SJCRH30 (cell line): ENCODE measurements at regions not wholly inside any gene's neighbourhood (a gene's known extent, or its start where the extent isn't known, plus 50 kb on each side); places are given as distances from the start of the nearest gene placed in this dataset.

Experiments
- DNase-seq, 2 experiments: peaks; one replicate each; pipeline ENCODE4 v3.0.0-alpha.2; 2015 to 2020
- H3K27ac ChIP-seq: fragments of 250-450 bp; sonication (Bioruptor Pico); 2 replicates; pipeline ENCODE4 v1.5.1; 2020; ENCODE audit warnings: mild to moderate bottlenecking, moderate library complexity
- H3K27me3 ChIP-seq: fragments of 250-450 bp; sonication (Bioruptor Pico); 2 replicates; pipeline ENCODE4 v1.5.1; 2020; ENCODE audit warnings: mild to moderate bottlenecking, moderate library complexity
- H3K36me3 ChIP-seq: fragments of 250-450 bp; sonication (Bioruptor Pico); 2 replicates; pipeline ENCODE4 v1.5.1; 2020; ENCODE audit warnings: mild to moderate bottlenecking, moderate library complexity
- H3K4me1 ChIP-seq: fragments of 250-450 bp; sonication (Bioruptor Pico); 2 replicates; pipeline ENCODE4 v1.5.1; 2020; ENCODE audit warnings: mild to moderate bottlenecking, moderate library complexity
- H3K4me3 ChIP-seq: fragments of 250-450 bp; sonication (Bioruptor Pico); 2 replicates; pipeline ENCODE4 v1.5.1; 2020; ENCODE audit warnings: mild to moderate bottlenecking, moderate library complexity
- H3K9me3 ChIP-seq: fragments of 250-450 bp; sonication (Bioruptor Pico); replicated peaks from 2 replicates; pipeline ENCODE4 v1.5.1; 2020; ENCODE audit warnings: mild to moderate bottlenecking, moderate library complexity

GRCh38 chr7:67947191-67947590 is 950.6 kb downstream of the TYW1 start:
- Histone ChIP-seq H3K4me3 (no peak overlapping the region), H3K27ac (no peak overlapping the region), H3K27me3 (no peaks in the 10 kb centered on the region; the same call in 1 of the 2 replicates), H3K36me3 (no peaks in the 10 kb centered on the region), H3K9me3 (no peaks in the 10 kb centered on the region), H3K4me1 (no peaks in the 10 kb centered on the region)
- no peak for DNase-seq

GRCh38 chr7:67947646-67948045 is 951.0 kb downstream of the TYW1 start:
- H3K27me3 ChIP-seq: no peaks in the 10 kb centered on the region; the same call in 1 of the 2 replicates
- peak in 1 of 2 experiments; percentile 12 for DNase-seq
- no peaks in the 10 kb centered on the region for H3K9me3 ChIP-seq
- no peaks in the 10 kb centered on the region for H3K4me1 ChIP-seq
- H3K4me3 ChIP-seq: no peak overlapping the region
- H3K27ac ChIP-seq: no peak overlapping the region
- no peaks in the 10 kb centered on the region for H3K36me3 ChIP-seq

- Histone ChIP-seq H3K9me3 (no peaks in the 10 kb centered on the region; the same call in 1 of the 2 replicates), H3K27ac (no peak overlapping the region), H3K36me3 (no peaks in the 10 kb centered on the region), H3K4me3 (no peak overlapping the region), H3K4me1 (peaks cover 10% of the 10 kb centered on the region), H3K27me3 (no peaks in the 10 kb centered on the region; the same call in 1 of the 2 replicates)
- DNase-seq: no peak
These were observed 953.9 kb downstream of the TYW1 start for GRCh38 chr7:67950321-67951083.

GRCh38 chr7:67955061-67955460 is 958.4 kb downstream of the TYW1 start:
- Histone ChIP-seq H3K36me3 (no peaks in the 10 kb centered on the region), H3K4me1 (peaks cover 14% of the 10 kb centered on the region), H3K9me3 (no peaks in the 10 kb centered on the region; the same call in 1 of the 2 replicates), H3K4me3 (no peak overlapping the region), H3K27me3 (no peaks in the 10 kb centered on the region), H3K27ac (peak overlapping the region; percentile 26)
- DNase-seq: peak; percentile 69 to 90

- H3K36me3 ChIP-seq: no peaks in the 10 kb centered on the region
- no peak overlapping the region for H3K4me3 ChIP-seq
- H3K4me1 ChIP-seq: no peaks in the 10 kb centered on the region
- DNase-seq: no peak
- no peak overlapping the region for H3K27ac ChIP-seq
- H3K27me3 ChIP-seq: no peaks in the 10 kb centered on the region
- no peaks in the 10 kb centered on the region for H3K9me3 ChIP-seq
These were observed 966.2 kb downstream of the TYW1 start for GRCh38 chr7:67962863-67963262.

- no peaks in the 10 kb centered on the region for H3K4me1 ChIP-seq
- no peaks in the 10 kb centered on the region for H3K9me3 ChIP-seq
- H3K27ac ChIP-seq: no peak overlapping the region
- H3K27me3 ChIP-seq: peaks cover 5% of the 10 kb centered on the region; the same call in 1 of the 2 replicates
- no peak for DNase-seq
- H3K4me3 ChIP-seq: no peak overlapping the region
- no peaks in the 10 kb centered on the region for H3K36me3 ChIP-seq
These were observed 979.9 kb downstream of the TYW1 start for GRCh38 chr7:67976490-67976889.

GRCh38 chr7:67983486-67983885 is 986.9 kb downstream of the TYW1 start:
- DNase-seq: no peak
- H3K27me3 ChIP-seq: no peaks in the 10 kb centered on the region

GRCh38 chr7:67984326-67984725 is 987.7 kb downstream of the TYW1 start:
- Histone ChIP-seq H3K4me1 (no peaks in the 10 kb centered on the region), H3K4me3 (no peak overlapping the region), H3K27ac (no peak overlapping the region), H3K9me3 (no peaks in the 10 kb centered on the region), H3K27me3 (no peaks in the 10 kb centered on the region), H3K36me3 (no peaks in the 10 kb centered on the region)
- no peak for DNase-seq

More at GRCh38 chr7:67983486-67983885, 986.9 kb downstream of the TYW1 start:
- Histone ChIP-seq H3K4me1 (no peaks in the 10 kb centered on the region), H3K9me3 (no peaks in the 10 kb centered on the region), H3K4me3 (no peak overlapping the region), H3K27ac (no peak overlapping the region), H3K36me3 (no peaks in the 10 kb centered on the region)

GRCh38 chr7:67989142-67989541 is 992.5 kb downstream of the TYW1 start:
- no peaks in the 10 kb centered on the region for H3K4me1 ChIP-seq
- H3K27ac ChIP-seq: no peak overlapping the region
- no peaks in the 10 kb centered on the region for H3K9me3 ChIP-seq
- peaks cover 4% of the 10 kb centered on the region; the same call in 1 of the 2 replicates for H3K27me3 ChIP-seq
- DNase-seq: no peak
- no peak overlapping the region for H3K4me3 ChIP-seq
- H3K36me3 ChIP-seq: no peaks in the 10 kb centered on the region

- DNase-seq: no peak
- H3K4me3 ChIP-seq: no peak overlapping the region
- no peaks in the 10 kb centered on the region for H3K36me3 ChIP-seq
- peaks cover 4% of the 10 kb centered on the region; the same call in 1 of the 2 replicates for H3K27me3 ChIP-seq
- H3K27ac ChIP-seq: no peak overlapping the region
- H3K4me1 ChIP-seq: no peaks in the 10 kb centered on the region
- H3K9me3 ChIP-seq: no peaks in the 10 kb centered on the region
These were observed 993.4 kb downstream of the TYW1 start for GRCh38 chr7:67990003-67990402.

- no peak for DNase-seq
- H3K9me3 ChIP-seq: no peaks in the 10 kb centered on the region
- H3K4me3 ChIP-seq: no peak overlapping the region
These were observed 994.1 kb downstream of the TYW1 start for GRCh38 chr7:67990716-67991115.

GRCh38 chr7:67992287-67992686 is 995.7 kb downstream of the TYW1 start:
- H3K36me3 ChIP-seq: no peaks in the 10 kb centered on the region
- H3K9me3 ChIP-seq: no peaks in the 10 kb centered on the region
- H3K27me3 ChIP-seq: peaks cover 7% of the 10 kb centered on the region; the same call in 1 of the 2 replicates
- no peaks in the 10 kb centered on the region for H3K4me1 ChIP-seq
- H3K27ac ChIP-seq: no peak overlapping the region
- DNase-seq: no peak
- H3K4me3 ChIP-seq: no peak overlapping the region

More at GRCh38 chr7:67990716-67991115, 994.1 kb downstream of the TYW1 start:
- H3K4me1 ChIP-seq: no peaks in the 10 kb centered on the region
- no peaks in the 10 kb centered on the region for H3K36me3 ChIP-seq
- no peak overlapping the region for H3K27ac ChIP-seq
- H3K27me3 ChIP-seq: peaks cover 4% of the 10 kb centered on the region; the same call in 1 of the 2 replicates

GRCh38 chr7:68005992-68006391 is 1009.4 kb downstream of the TYW1 start:
- Histone ChIP-seq H3K4me3 (no peak overlapping the region), H3K4me1 (no peaks in the 10 kb centered on the region), H3K27ac (no peak overlapping the region), H3K9me3 (no peaks in the 10 kb centered on the region), H3K27me3 (no peaks in the 10 kb centered on the region), H3K36me3 (no peaks in the 10 kb centered on the region)
- DNase-seq: no peak

GRCh38 chr7:68006619-68007018 is 1010.0 kb downstream of the TYW1 start:
- DNase-seq: no peak
- Histone ChIP-seq H3K4me3 (no peak overlapping the region), H3K9me3 (no peaks in the 10 kb centered on the region), H3K36me3 (no peaks in the 10 kb centered on the region), H3K4me1 (no peaks in the 10 kb centered on the region), H3K27me3 (no peaks in the 10 kb centered on the region), H3K27ac (no peak overlapping the region)

GRCh38 chr7:68009716-68010115 is 1013.1 kb downstream of the TYW1 start:
- H3K4me3 ChIP-seq: no peak overlapping the region

More at GRCh38 chr7:68009716-68010115, 1013.1 kb downstream of the TYW1 start:
- Histone ChIP-seq H3K9me3 (no peaks in the 10 kb centered on the region), H3K27ac (no peak overlapping the region), H3K4me1 (no peaks in the 10 kb centered on the region), H3K27me3 (no peaks in the 10 kb centered on the region), H3K36me3 (no peaks in the 10 kb centered on the region)
- no peak for DNase-seq
